Naive B cell (primary cell): ENCODE measurements at regions not wholly inside any gene's neighbourhood (a gene's known extent, or its start where the extent isn't known, plus 50 kb on each side); places are given as distances from the start of the nearest gene placed in this dataset.
A peak's percentile ranks its signal among the peaks of the same experiment; 100 is the strongest.

Source experiments
- ATAC-seq, 2 donors: fragments of 150-1000 bp; cut with Tn5 transposase; 2 replicates each; pipeline ENCODE4 v1.10.0; 2021; ENCODE audit warnings: low read depth in 2 of 2, mild to moderate bottlenecking in 2 of 2, moderate library complexity in 2 of 2
- DNase-seq: peaks from one replicate; pipeline ENCODE4 v3.0.0; 2022
- H3K27ac Mint-ChIP-seq, 6 donors: one replicate each; pipeline ENCODE4 v1.8.0; 2020 to 2022; ENCODE audit warnings: mild to moderate bottlenecking in 6 of 6, mixed read lengths in 6 of 6, moderate library complexity in 5 of 6, inconsistent platforms in 2 of 6
- H3K27me3 Mint-ChIP-seq, 3 donors: one replicate each; pipeline ENCODE4 v1.8.0; 2021 to 2022; ENCODE audit warnings: mixed read lengths in 3 of 3, mild to moderate bottlenecking in 1 of 3
- H3K36me3 Mint-ChIP-seq, 2 donors: one replicate each; pipeline ENCODE4 v1.8.0; 2020 to 2022; ENCODE audit warnings: mixed read lengths in 2 of 2, inconsistent platforms in 1 of 2, mild to moderate bottlenecking in 1 of 2
- H3K4me1 Mint-ChIP-seq, 3 donors: one replicate each; pipeline ENCODE4 v1.8.0; 2020 to 2022; ENCODE audit warnings: mixed read lengths in 3 of 3, inconsistent platforms in 1 of 3, mild to moderate bottlenecking in 1 of 3, moderate library complexity in 1 of 3
- H3K4me3 Mint-ChIP-seq, 8 donors: one replicate each; pipeline ENCODE4 v1.8.0; 2020 to 2022; ENCODE audit warnings: mild to moderate bottlenecking in 8 of 8, mixed read lengths in 8 of 8, moderate library complexity in 8 of 8, inconsistent platforms in 2 of 8
- H3K9me3 Mint-ChIP-seq, 7 donors: one replicate each; pipeline ENCODE4 v1.8.0; 2020 to 2022; ENCODE audit warnings: mixed read lengths in 7 of 7, mild to moderate bottlenecking in 5 of 7, inconsistent platforms in 2 of 7, moderate library complexity in 1 of 7

DNA sequence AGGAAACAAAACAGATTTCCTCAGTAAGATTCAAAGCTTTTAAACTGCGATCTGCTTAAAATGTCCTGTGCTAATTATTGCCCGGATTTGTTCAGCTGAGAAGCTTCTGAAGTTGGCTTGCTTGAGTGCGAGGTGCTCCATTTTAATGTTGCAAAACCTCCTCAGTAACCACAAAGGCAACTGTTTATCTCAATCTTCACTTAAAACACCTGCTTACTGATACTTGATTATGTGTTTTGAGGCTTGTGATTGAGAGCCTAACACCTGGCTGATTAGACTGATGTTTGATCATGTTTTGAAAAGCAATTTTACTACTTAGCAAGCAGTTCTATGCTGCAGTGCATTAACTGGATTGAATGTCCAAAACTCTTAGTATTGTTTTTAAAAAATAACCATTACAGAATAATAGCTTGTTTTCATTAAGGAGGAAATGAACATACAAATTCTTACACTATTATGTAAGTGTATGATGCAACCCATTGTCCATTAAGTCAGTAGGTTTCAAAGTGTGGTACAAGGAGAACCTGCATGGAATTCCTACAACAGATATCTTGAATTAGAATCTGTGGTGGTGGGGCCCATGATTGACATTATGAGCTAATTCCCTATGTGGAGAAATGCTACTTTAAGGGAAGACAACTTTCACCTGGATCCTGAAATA, 96.9 kb upstream of the FAM180A start:
- no peak overlapping the region for H3K4me3 Mint-ChIP-seq
- H3K36me3 Mint-ChIP-seq, result no peaks in the 10 kb centered on the region
- H3K27me3 Mint-ChIP-seq, result no peaks in the 10 kb centered on the region
- peak overlapping the region in 1 of 6 donors; percentile 20 for H3K27ac Mint-ChIP-seq
- DNase-seq, result no peak
- H3K9me3 Mint-ChIP-seq, result peaks cover 0 to 8% (median 2%) of the 10 kb centered on the region in 7 donors
- ATAC-seq, result no peak
- peaks cover 0 to 10% (median 9%) of the 10 kb centered on the region in 3 donors for H3K4me1 Mint-ChIP-seq

DNA sequence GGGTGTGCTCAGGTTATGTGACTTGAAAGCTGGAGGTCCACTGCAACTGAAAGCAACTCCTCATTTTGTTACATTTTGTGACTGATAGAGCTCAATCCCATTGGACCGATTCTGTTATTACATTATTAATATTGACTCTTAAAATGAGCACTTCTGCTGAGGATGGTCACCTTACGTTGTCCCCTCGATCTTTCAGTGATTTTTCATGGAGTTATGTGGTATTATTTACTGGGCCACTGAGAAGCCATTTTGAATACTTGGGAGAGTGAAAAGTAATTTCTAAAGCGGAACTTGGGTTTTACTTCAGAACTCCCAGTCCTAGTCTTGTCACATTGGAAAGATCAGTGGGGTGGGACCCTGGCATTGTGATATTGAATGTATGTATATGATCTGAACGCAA, 96.3 kb upstream of the FAM180A start:
- Mint-ChIP-seq H3K36me3 (no peaks in the 10 kb centered on the region), H3K4me1 (peaks cover 0 to 10% (median 9%) of the 10 kb centered on the region in 3 donors), H3K9me3 (peaks cover 0 to 6% (median 2%) of the 10 kb centered on the region in 7 donors), H3K27ac (peak overlapping the region in 1 of 6 donors; percentile 20), H3K4me3 (no peak overlapping the region), H3K27me3 (no peaks in the 10 kb centered on the region)
- ATAC-seq (no peak), DNase-seq (no peak)

DNA sequence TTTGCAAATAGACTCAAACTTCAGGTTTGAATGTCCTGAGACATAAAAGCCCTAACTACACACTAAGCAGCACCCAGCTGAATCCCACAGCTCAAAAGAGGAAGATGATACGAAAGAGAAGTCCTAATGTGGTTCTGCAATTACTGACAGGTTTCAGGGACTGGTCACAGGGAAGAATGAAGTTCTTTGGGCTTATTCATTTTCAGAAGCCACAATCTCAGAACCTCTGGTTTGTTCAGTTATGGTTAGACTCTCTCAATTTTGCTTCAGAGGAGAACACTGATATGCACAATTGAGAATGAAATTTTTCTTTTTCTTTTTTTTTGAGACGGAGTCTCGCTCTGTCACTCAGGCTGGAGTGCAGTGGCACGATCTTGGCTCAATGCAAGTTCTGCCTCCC, 94.6 kb upstream of the FAM180A start:
- Mint-ChIP-seq H3K27ac (no peak overlapping the region), H3K36me3 (no peaks in the 10 kb centered on the region), H3K4me1 (peaks cover 0 to 10% (median 9%) of the 10 kb centered on the region in 3 donors), H3K9me3 (peaks cover 0 to 3% (median 0%) of the 10 kb centered on the region in 7 donors), H3K4me3 (no peak overlapping the region), H3K27me3 (no peaks in the 10 kb centered on the region)
- no peak for DNase-seq
- no peak for ATAC-seq

- Mint-ChIP-seq H3K4me3 (no peak overlapping the region), H3K27ac (peak overlapping the region in 3 of 6 donors; percentile 5 to 84 (median 51)), H3K4me1 (peaks cover 0 to 10% (median 9%) of the 10 kb centered on the region in 3 donors), H3K9me3 (peaks cover 0 to 3% (median 0%) of the 10 kb centered on the region in 7 donors), H3K36me3 (no peaks in the 10 kb centered on the region), H3K27me3 (no peaks in the 10 kb centered on the region)
- ATAC-seq, result no peak
- no peak for DNase-seq
Observed at GRCh38 chr7:135842446-135843179, 94.0 kb upstream of the FAM180A start.

DNA sequence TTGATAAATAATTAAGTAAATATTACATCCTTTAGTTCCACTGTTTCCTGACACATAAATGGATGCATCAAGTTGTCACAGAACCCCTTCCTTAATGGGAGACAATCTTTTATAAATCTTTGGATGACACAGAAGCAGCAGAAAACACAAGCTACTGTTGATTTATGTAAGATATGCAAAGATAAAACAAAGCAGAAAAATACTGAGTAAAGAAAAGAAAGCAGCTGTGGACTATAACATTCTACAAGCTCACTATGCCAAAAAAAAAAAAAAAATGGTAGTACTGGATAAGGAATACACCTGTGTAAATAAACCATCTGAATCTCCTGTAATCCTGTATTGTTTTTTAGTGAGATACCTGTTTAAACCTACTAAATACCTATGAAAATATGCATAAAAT, 92.0 kb upstream of the FAM180A start:
- Mint-ChIP-seq H3K27ac (no peak overlapping the region), H3K9me3 (no peaks in the 10 kb centered on the region), H3K27me3 (no peaks in the 10 kb centered on the region), H3K4me3 (no peak overlapping the region), H3K4me1 (peaks cover 0 to 10% (median 9%) of the 10 kb centered on the region in 3 donors), H3K36me3 (no peaks in the 10 kb centered on the region)
- DNase-seq, result no peak
- ATAC-seq, result no peak

GRCh38 chr7:135837675-135838074, 89.1 kb upstream of the FAM180A start:
- Mint-ChIP-seq H3K4me1 (peaks cover 4 to 11% (median 8%) of the 10 kb centered on the region in 3 donors), H3K4me3 (no peak overlapping the region), H3K27ac (no peak overlapping the region), H3K36me3 (no peaks in the 10 kb centered on the region), H3K9me3 (no peaks in the 10 kb centered on the region), H3K27me3 (peaks cover 0 to 4% (median 0%) of the 10 kb centered on the region in 3 donors)
- no peak for ATAC-seq
- DNase-seq, result no peak

DNA sequence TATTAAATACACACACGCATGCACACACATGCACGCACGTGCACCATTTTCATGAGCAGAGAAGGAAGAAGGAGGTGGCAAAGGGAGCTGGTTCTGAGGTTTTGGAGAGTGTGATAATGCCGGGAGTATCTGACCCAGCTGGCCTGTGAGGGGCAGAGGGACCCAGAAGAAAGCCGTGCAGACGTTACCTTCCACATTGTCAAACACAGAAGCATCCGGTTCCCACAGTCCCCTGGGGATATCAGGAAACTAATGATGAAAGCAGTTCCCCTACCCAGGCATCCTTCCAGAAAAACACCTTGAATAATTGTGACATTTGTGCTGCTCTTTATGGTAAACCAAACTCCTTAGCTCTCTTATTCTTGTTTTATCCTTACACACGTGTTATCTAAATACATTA, 85.7 kb upstream of the FAM180A start:
- Mint-ChIP-seq H3K4me1 (peaks cover 8 to 14% (median 13%) of the 10 kb centered on the region in 3 donors), H3K36me3 (peaks cover 0 to 8% of the 10 kb centered on the region in 2 donors), H3K4me3 (peak overlapping the region in 1 of 8 donors; percentile 22), H3K27me3 (peaks cover 13 to 27% (median 17%) of the 10 kb centered on the region in 3 donors), H3K27ac (no peak overlapping the region), H3K9me3 (peaks cover 0 to 4% (median 0%) of the 10 kb centered on the region in 7 donors)
- ATAC-seq, result no peak
- DNase-seq, result no peak

DNA sequence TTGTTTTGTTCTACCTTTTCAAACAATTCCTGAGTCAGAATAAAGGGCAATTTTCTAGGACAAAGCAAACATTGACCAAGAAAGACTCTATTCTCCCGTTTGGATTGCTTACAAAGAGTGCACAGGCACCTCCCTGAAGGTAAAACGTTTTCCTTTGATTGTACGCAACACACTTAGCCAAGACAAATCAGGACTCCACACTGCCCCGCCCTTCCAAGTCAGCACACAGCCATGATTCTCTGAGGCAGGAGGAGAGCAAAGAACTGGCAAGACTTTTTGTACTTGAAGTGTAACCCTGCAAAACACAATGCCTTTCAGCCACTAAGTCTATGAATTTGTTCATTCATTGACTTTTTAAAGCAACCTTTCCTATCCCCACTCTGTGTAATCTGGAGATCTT, 85.0 kb upstream of the FAM180A start:
- Mint-ChIP-seq H3K9me3 (peaks cover 0 to 4% (median 0%) of the 10 kb centered on the region in 7 donors), H3K27ac (no peak overlapping the region), H3K4me1 (peaks cover 8 to 14% (median 13%) of the 10 kb centered on the region in 3 donors), H3K4me3 (no peak overlapping the region), H3K36me3 (peaks cover 0 to 8% of the 10 kb centered on the region in 2 donors), H3K27me3 (peaks cover 13 to 27% (median 17%) of the 10 kb centered on the region in 3 donors)
- ATAC-seq (no peak), DNase-seq (no peak)

DNA sequence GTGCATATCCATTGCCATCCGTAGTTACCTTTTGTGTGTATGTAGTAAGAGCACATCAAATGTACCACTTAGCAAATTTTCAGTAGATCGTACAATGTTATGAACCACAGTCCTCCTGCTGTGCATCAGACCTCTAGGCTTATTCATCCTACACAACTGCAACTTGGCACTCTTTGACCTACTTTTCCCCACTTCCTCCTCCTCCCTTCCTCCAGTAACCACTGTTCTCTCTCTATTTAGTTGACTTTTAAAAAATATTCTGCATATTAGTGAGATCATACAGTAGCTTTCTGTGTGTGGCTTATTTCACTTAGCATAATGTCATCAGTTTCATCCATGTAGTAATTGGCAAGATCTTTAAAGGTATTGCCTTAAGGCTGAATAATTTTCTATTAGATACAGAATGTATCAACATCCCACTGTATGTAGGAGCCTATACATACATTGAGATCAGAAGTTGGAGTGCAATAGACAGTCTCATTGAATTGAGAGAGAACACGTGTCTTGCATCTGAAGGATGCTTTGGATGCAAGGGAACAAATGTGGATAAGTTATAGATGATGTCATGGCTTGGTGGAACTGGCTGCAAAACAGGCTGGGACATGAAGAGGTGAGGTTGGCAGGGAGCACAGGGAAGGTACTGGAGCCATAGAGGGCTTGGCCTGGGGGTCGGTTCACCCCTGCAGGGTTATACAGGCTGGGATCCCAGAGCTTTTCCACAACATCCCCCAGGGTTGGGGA, 83.0 kb upstream of the FAM180A start:
- H3K9me3 Mint-ChIP-seq, result peaks cover 0 to 4% (median 0%) of the 10 kb centered on the region in 7 donors
- DNase-seq (no peak), ATAC-seq (no peak)
- peaks cover 0 to 8% of the 10 kb centered on the region in 2 donors for H3K36me3 Mint-ChIP-seq
- H3K4me3 Mint-ChIP-seq, result no peak overlapping the region
- H3K27me3 Mint-ChIP-seq, result peaks cover 13 to 29% (median 17%) of the 10 kb centered on the region in 3 donors
- H3K27ac Mint-ChIP-seq, result peak overlapping the region in 1 of 6 donors; percentile 7
- peaks cover 8 to 14% (median 13%) of the 10 kb centered on the region in 3 donors for H3K4me1 Mint-ChIP-seq

- peaks cover 0 to 4% (median 0%) of the 10 kb centered on the region in 7 donors for H3K9me3 Mint-ChIP-seq
- peaks cover 0 to 8% of the 10 kb centered on the region in 2 donors for H3K36me3 Mint-ChIP-seq
- peaks cover 0 to 13% (median 6%) of the 10 kb centered on the region in 3 donors for H3K4me1 Mint-ChIP-seq
- peaks cover 13 to 36% (median 13%) of the 10 kb centered on the region in 3 donors for H3K27me3 Mint-ChIP-seq
- DNase-seq (no peak), ATAC-seq (no peak)
- no peak overlapping the region for H3K4me3 Mint-ChIP-seq
- H3K27ac Mint-ChIP-seq, result peak overlapping the region in 1 of 6 donors; percentile 49
Observed at GRCh38 chr7:135828604-135829003, 80.0 kb upstream of the FAM180A start.

- H3K4me1 Mint-ChIP-seq, result peaks cover 0 to 13% (median 6%) of the 10 kb centered on the region in 3 donors
- peaks cover 0 to 8% of the 10 kb centered on the region in 2 donors for H3K36me3 Mint-ChIP-seq
- no peak overlapping the region for H3K27ac Mint-ChIP-seq
- no peak overlapping the region for H3K4me3 Mint-ChIP-seq
- ATAC-seq (no peak), DNase-seq (no peak)
- peaks cover 0 to 4% (median 0%) of the 10 kb centered on the region in 7 donors for H3K9me3 Mint-ChIP-seq
- peaks cover 11 to 34% (median 13%) of the 10 kb centered on the region in 3 donors for H3K27me3 Mint-ChIP-seq
Observed at GRCh38 chr7:135827391-135827790, 78.8 kb upstream of the FAM180A start.

DNA sequence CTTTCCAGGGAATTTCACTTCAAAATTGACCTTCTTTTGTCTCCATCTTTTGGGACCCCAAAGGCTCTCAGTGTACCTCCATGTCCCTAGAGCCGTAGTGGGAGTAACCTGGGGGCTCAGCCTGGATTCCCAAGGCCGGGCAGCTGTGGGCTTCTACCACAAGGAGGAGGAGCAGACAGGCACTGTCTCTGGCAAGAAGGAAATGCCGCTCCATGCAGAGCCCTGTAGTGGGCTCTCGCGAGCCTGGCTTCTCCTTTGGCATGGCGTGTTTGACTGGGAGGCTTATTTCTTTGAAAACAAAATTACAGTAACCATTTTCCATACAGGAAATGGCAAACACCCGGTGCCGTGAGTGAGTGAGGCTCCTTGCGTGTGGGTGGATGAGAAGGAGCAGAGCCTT, 76.8 kb upstream of the FAM180A start:
- H3K36me3 Mint-ChIP-seq, result no peaks in the 10 kb centered on the region
- no peaks in the 10 kb centered on the region for H3K9me3 Mint-ChIP-seq
- no peak for ATAC-seq
- no peak overlapping the region for H3K27ac Mint-ChIP-seq
- DNase-seq, result no peak
- no peak overlapping the region for H3K4me3 Mint-ChIP-seq
- H3K4me1 Mint-ChIP-seq, result peaks cover 0 to under 1% (median 0%) of the 10 kb centered on the region in 3 donors
- peaks cover 0 to 19% (median 1%) of the 10 kb centered on the region in 3 donors for H3K27me3 Mint-ChIP-seq

DNA sequence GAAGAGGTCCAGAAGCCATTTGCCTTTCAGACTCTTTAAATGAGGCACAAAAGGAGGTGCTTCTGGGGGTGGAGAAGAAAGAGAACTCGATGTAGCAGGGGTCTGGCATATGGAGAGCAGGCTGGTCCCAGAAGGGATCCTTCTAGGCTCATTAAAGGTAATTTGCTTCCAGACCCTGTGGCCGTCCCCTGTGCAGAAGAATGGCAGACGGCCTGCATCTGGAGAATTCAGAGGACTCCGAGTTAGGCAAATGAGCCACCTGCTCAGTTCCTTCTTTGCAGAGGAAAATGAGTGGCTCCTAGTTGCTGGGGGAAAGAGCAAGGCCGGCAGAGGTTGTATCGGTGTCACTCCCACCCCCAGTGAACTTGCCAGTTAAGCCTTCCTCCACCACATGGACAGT, 73.8 kb upstream of the FAM180A start:
- no peak for ATAC-seq
- H3K4me1 Mint-ChIP-seq, result no peaks in the 10 kb centered on the region
- no peak overlapping the region for H3K27ac Mint-ChIP-seq
- no peak overlapping the region for H3K4me3 Mint-ChIP-seq
- H3K9me3 Mint-ChIP-seq, result peaks cover 0 to 1% (median 0%) of the 10 kb centered on the region in 7 donors
- no peak for DNase-seq
- no peaks in the 10 kb centered on the region for H3K36me3 Mint-ChIP-seq
- peaks cover 4 to 26% (median 18%) of the 10 kb centered on the region in 3 donors for H3K27me3 Mint-ChIP-seq
